ENCODE measurements at regions not wholly inside any gene's neighbourhood (a gene's known extent, or its start where the extent isn't known, plus 50 kb on each side); places are given as distances from the start of the nearest gene placed in this dataset.
A peak's percentile ranks its signal among the peaks of the same experiment; 100 is the strongest.

DNA sequence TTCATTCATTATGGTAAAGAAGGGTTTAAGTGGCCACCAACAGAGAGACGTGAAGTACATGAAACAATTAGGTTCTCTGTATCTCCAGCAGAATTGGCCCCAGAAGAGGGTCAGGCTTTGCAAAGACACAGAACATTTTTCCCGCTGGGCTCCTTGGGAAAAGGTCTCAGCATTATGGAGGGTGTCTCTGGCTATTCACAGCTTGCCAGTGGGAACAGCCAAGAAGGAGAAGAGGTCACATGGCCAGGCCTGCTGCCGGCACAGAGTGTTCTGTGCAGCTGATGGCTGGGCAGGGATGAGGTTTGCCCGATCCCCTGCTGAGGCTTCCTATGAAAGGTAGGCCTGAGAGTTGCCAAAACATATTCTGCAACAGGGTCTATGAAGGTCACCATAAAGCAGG, 77.8 kb upstream of the LPP start:
- no peak overlapping the region for H3K4me3 ChIP-seq
- DNase-seq = no peak
- no peaks in the 10 kb centered on the region for H3K9me3 ChIP-seq
- H3K27ac ChIP-seq = peak overlapping the region in 1 of 4 donors; percentile 12
- H3K4me1 ChIP-seq = no peaks in the 10 kb centered on the region
- H3K27me3 ChIP-seq = no peaks in the 10 kb centered on the region
- H3K36me3 ChIP-seq = no peaks in the 10 kb centered on the region
- TF ChIP-seq, protein P1, sequence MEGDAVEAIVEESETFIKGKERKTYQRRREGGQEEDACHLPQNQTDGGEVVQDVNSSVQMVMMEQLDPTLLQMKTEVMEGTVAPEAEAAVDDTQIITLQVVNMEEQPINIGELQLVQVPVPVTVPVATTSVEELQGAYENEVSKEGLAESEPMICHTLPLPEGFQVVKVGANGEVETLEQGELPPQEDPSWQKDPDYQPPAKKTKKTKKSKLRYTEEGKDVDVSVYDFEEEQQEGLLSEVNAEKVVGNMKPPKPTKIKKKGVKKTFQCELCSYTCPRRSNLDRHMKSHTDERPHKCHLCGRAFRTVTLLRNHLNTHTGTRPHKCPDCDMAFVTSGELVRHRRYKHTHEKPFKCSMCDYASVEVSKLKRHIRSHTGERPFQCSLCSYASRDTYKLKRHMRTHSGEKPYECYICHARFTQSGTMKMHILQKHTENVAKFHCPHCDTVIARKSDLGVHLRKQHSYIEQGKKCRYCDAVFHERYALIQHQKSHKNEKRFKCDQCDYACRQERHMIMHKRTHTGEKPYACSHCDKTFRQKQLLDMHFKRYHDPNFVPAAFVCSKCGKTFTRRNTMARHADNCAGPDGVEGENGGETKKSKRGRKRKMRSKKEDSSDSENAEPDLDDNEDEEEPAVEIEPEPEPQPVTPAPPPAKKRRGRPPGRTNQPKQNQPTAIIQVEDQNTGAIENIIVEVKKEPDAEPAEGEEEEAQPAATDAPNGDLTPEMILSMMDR (IDR thresholded peaks at IDR 0.05) = no peak
- TF ChIP-seq POLR2A (IDR thresholded peaks at IDR 0.05) = no peak

DNA sequence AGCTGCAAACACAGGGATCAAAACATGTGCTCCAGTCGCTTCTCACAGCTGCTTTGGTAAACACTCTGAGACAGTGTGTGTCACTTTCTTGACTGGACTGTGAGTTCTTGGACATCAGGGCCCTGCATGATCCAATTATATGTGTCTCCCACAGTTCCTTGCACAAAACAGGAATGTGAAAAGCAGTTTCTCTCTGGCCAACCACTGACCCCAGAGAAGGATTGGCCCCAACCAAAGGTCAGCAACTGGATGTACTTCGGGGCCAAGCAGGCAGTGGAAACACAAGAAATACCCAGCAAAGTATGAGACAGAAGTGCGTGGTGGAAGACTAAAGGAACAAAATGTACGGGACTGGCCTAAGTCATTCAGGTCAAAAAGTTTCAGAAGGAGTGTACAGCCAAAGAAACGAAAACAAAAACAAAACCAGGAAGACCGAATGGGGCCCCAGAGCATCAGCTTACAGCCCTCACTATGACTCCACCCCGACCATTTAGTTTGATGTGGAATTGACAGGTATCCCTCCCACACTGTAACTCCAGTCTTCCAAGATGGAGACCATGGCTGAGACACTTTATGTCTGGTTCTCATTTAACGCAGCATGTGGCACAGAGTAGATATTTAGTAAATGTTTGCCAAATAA, 76.7 kb upstream of the LPP start:
- no peak for DNase-seq
- H3K4me1 ChIP-seq = no peaks in the 10 kb centered on the region
- H3K4me3 ChIP-seq = no peak overlapping the region
- peak overlapping the region in 1 of 4 donors; percentile 8 for H3K27ac ChIP-seq
- H3K9me3 ChIP-seq = no peaks in the 10 kb centered on the region
- TF ChIP-seq, protein P1 (IDR thresholded peaks at IDR 0.05) = no peak
- TF ChIP-seq POLR2A (IDR thresholded peaks at IDR 0.05) = no peak
- H3K36me3 ChIP-seq = no peaks in the 10 kb centered on the region
- H3K27me3 ChIP-seq = no peaks in the 10 kb centered on the region

DNA sequence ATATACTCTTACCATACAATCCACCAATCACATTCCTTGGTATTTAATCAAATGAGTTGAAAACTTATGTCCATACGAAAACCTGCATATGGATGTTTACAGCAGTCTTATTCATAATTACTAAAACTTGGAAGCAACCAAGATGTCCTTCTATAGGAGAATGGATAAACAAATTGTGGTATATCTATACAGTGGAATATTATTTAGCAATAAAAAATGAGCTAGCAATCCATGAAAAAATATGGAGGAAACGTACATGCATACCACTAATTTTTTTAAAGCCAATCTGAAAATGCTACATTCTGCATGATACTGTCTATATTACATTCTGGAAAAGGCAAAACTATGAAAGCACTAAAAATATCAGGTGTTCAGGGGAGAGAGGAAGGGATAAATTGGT, 73.9 kb upstream of the LPP start:
- no peak for DNase-seq
- Histone ChIP-seq H3K36me3 (no peaks in the 10 kb centered on the region), H3K27ac (no peak overlapping the region), H3K27me3 (no peaks in the 10 kb centered on the region), H3K9me3 (no peaks in the 10 kb centered on the region), H3K4me3 (no peak overlapping the region), H3K4me1 (no peaks in the 10 kb centered on the region)
- no peak for TF ChIP-seq POLR2A (IDR thresholded peaks at IDR 0.05)
- TF ChIP-seq, protein P1 (IDR thresholded peaks at IDR 0.05) = no peak

DNA sequence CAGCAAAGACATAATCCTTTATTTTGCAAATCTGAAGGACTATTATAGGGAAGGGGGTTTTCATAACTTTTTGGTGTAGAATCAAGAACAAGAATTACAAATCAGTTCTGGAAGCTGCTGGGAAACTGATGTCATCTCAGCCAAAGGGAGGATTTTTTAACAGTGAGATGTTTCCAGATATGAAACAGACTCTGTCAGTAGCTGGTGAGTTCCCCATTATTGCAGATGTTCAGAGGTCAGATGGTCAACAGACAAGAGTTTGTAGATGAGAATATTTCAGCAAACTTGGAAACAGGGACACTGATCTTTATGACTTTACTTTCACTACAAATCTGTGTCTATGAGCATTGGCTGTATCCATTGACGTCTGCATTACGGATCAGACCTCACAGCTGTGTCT, 71.9 kb upstream of the LPP start:
- no peak for DNase-seq
- no peak overlapping the region for H3K27ac ChIP-seq

DNA sequence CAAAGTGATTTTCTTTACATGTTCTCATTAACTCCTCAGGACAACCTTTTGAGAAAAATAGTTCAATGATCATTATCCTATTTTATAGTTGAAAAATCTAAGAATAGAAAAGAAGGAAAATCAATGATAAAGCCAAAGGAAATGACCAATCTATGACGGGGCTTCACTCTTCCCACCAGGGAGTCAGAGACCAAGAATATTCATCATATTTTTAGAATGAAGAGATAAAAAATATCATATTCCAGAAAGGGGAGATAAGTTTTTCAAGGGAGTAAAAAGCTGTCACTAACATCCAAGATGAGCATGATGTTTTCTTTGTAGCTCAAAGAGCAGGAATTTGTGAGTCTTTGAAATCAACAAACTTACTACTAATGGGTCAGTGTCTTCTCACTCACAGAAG, 71.5 kb upstream of the LPP start:
- H3K9me3 ChIP-seq = no peaks in the 10 kb centered on the region

More for the DNA sequence above, 71.9 kb upstream of the LPP start:
- TF ChIP-seq POLR2A (IDR thresholded peaks at IDR 0.05) = no peak
- TF ChIP-seq, protein P1 (IDR thresholded peaks at IDR 0.05) = no peak
- no peaks in the 10 kb centered on the region for H3K9me3 ChIP-seq
- no peak overlapping the region for H3K4me3 ChIP-seq
- H3K4me1 ChIP-seq = no peaks in the 10 kb centered on the region
- H3K36me3 ChIP-seq = no peaks in the 10 kb centered on the region
- H3K27me3 ChIP-seq = no peaks in the 10 kb centered on the region

More for the DNA sequence above, 71.5 kb upstream of the LPP start:
- Histone ChIP-seq H3K4me3 (no peak overlapping the region), H3K36me3 (no peaks in the 10 kb centered on the region), H3K4me1 (no peaks in the 10 kb centered on the region), H3K27me3 (no peaks in the 10 kb centered on the region), H3K27ac (no peak overlapping the region)
- TF ChIP-seq POLR2A (IDR thresholded peaks at IDR 0.05) = no peak
- TF ChIP-seq, protein P1 (IDR thresholded peaks at IDR 0.05) = no peak
- no peak for DNase-seq

All from Peyer's patch (tissue), 4 donors.